ENCODE measurements at regions not wholly inside any gene's neighbourhood (a gene's known extent, or its start where the extent isn't known, plus 50 kb on each side); places are given as distances from the start of the nearest gene placed in this dataset.
"Not testable (repeated sequence)": the region's sequence is repeated elsewhere in the genome, so short reads cannot be mapped to it uniquely, and the experiment has no call there.

DNA sequence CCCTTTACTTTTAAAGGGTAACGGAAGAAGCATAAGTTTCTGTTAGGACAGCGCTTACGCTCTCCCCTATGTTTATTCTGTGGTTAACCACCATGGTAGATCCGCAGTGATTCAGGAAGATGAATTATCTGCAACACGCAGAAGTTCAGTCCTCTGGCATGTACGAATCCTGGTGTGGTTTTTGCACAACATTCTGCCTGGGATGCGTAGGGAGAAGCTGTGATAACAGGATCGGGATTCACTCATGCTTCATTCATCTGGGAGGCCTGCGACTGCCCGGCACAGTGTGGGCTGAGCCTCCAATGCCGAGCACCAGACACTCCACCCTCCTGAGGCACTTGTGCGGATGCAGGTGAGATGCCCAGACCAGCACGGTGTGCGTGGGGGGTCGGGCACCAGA lies 84.6 kb upstream of the LPCAT1 start:
- H3K36me3 ChIP-seq (ENCODE audit: control insufficient read depth in 2 of 2, insufficient read depth in 2 of 2, low read length in 1 of 2); H3K27ac ChIP-seq (ENCODE audit: low read depth in 2 of 2, low read length in 1 of 2); H3K27me3 ChIP-seq (ENCODE audit: control insufficient read depth in 1 of 2, insufficient read depth in 2 of 2, low read length in 2 of 2); H3K4me3 ChIP-seq (ENCODE audit: low read depth in 1 of 2, low read length in 2 of 2); H3K4me1 ChIP-seq (ENCODE audit: control insufficient read depth in 2 of 2, insufficient read depth in 2 of 2, low read length in 1 of 2); H3K9me3 ChIP-seq (ENCODE audit: control insufficient read depth in 2 of 2, insufficient read depth in 1 of 2, low read depth in 1 of 2, low read length in 1 of 2): not testable (repeated sequence)
- 71 to 78% methylated on average over 11 to 14 of the region's 15 CpGs for WGBS, 2 donors

DNA sequence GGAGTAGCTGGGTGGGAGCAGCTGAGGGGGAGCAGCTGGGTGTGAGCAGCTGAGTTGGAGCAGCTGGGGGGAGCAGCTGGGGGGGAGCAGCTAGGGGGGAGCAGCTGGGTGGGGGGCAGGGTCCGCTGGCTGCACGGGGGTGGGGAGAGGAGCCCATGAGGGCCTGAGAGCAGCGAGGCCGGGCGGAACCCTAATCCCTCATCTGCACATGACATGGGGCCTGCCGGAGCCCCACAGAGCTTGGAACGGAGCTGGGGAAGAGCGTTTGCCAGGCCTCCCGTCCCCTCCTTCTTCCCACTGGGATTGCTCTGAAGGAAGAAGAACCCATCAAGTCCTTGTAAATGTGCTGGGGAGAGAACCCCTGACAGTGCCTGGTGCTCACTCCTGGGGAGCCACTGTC lies 83.2 kb upstream of the LPCAT1 start:
- H3K27ac ChIP-seq (ENCODE audit: low read depth in 2 of 2, low read length in 1 of 2); H3K9me3 ChIP-seq (ENCODE audit: control insufficient read depth in 2 of 2, insufficient read depth in 1 of 2, low read depth in 1 of 2, low read length in 1 of 2): not testable (repeated sequence)

DNA sequence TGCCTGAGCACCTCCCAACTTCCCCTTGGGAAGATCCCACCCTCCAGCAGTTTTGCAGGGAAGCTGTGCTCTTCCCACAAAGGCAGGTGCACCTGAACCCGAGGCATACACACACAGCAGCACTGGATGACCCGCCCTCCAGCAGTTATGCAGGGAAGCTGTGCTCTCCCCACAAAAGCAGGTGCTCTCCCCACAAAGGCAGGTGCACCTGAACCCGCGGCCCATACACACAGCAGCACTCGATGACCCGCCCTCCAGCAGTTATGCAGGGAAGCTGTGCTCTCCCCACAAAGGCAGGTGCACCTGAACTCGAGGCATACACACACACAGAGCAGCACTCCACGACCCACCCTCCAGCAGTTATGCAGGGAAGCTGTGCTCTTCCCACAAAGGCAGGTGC lies 80.2 kb upstream of the LPCAT1 start:
- WGBS, 2 donors = 70 to 82% methylated on average over 8 of the region's 8 CpGs
- H3K4me3 ChIP-seq (ENCODE audit: low read depth in 1 of 2, low read length in 2 of 2); H3K27ac ChIP-seq (ENCODE audit: low read depth in 2 of 2, low read length in 1 of 2); H3K36me3 ChIP-seq (ENCODE audit: control insufficient read depth in 2 of 2, insufficient read depth in 2 of 2, low read length in 1 of 2); H3K27me3 ChIP-seq (ENCODE audit: control insufficient read depth in 1 of 2, insufficient read depth in 2 of 2, low read length in 2 of 2); H3K9me3 ChIP-seq (ENCODE audit: control insufficient read depth in 2 of 2, insufficient read depth in 1 of 2, low read depth in 1 of 2, low read length in 1 of 2); H3K4me1 ChIP-seq (ENCODE audit: control insufficient read depth in 2 of 2, insufficient read depth in 2 of 2, low read length in 1 of 2): not testable (repeated sequence)

More for the DNA sequence above, 83.2 kb upstream of the LPCAT1 start:
- WGBS, 2 donors = 59 to 68% methylated on average over 9 of the region's 9 CpGs
- not testable (repeated sequence) for H3K4me1 ChIP-seq (ENCODE audit: control insufficient read depth in 2 of 2, insufficient read depth in 2 of 2, low read length in 1 of 2); H3K4me3 ChIP-seq (ENCODE audit: low read depth in 1 of 2, low read length in 2 of 2); H3K27me3 ChIP-seq (ENCODE audit: control insufficient read depth in 1 of 2, insufficient read depth in 2 of 2, low read length in 2 of 2); H3K36me3 ChIP-seq (ENCODE audit: control insufficient read depth in 2 of 2, insufficient read depth in 2 of 2, low read length in 1 of 2)

DNA sequence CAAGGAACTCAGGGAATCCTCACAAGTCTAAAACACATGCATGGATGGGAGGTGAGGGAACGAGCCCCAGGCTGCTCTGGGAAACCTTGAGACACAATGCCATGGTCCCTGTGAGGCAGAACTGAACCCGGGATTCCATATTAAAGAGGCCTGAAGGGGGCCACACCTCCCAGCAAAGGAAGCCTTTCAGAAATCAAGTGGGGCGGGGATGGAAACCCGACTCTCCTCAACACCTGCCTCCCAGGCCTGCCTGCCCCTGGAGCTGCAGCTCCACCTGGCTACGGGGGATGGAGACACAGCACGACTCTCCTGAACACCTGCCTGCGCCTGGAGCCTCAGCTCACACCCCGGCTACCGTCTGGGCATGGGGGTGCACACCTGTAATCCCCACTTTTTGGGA lies 77.8 kb upstream of the LPCAT1 start:
- H3K9me3 ChIP-seq (ENCODE audit: control insufficient read depth in 2 of 2, insufficient read depth in 1 of 2, low read depth in 1 of 2, low read length in 1 of 2); H3K27ac ChIP-seq (ENCODE audit: low read depth in 2 of 2, low read length in 1 of 2); H3K27me3 ChIP-seq (ENCODE audit: control insufficient read depth in 1 of 2, insufficient read depth in 2 of 2, low read length in 2 of 2); H3K36me3 ChIP-seq (ENCODE audit: control insufficient read depth in 2 of 2, insufficient read depth in 2 of 2, low read length in 1 of 2); H3K4me1 ChIP-seq (ENCODE audit: control insufficient read depth in 2 of 2, insufficient read depth in 2 of 2, low read length in 1 of 2); H3K4me3 ChIP-seq (ENCODE audit: low read depth in 1 of 2, low read length in 2 of 2): not testable (repeated sequence)
- WGBS, 2 donors = 52 to 65% methylated on average over 6 to 8 of the region's 9 CpGs

DNA sequence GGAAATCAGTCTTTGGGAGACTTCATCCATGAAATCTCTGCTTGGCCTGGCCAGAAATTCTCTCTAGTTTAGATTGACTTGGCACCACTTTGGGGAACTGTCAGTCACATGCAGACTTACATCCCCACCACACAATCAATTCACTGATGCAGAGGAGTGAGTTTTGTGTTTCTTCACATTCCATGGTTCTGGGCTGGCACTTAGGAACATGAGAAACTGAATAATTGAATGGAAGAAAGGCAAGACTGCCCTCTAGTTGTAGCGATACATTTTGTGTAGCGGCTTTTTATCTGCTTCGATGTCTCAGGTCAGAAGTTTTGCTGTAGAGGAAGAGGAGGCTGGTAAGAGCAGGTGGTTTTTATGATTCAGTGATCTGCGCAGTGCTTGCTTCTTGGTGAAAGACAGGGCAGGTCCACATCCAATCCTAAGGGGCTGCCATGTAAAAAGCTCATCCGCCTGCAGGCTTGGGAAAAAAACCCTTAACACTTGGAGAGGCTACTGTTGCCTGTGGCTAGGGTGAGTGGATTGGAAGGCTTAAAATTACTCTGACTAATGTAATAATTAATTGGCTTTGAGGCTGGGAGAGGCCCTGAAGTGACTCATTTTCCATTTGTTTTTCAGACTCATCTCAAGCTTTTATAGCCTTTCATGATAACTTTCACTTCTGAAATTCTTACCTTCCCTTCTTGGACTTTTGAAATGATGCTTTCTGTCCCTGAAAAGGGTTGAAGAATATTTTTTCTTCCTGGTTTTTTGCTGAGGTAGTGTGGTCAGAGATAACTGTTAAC lies 75.4 kb upstream of the LPCAT1 start:
- not testable (repeated sequence) for H3K4me1 ChIP-seq (ENCODE audit: control insufficient read depth in 2 of 2, insufficient read depth in 2 of 2, low read length in 1 of 2); H3K9me3 ChIP-seq (ENCODE audit: control insufficient read depth in 2 of 2, insufficient read depth in 1 of 2, low read depth in 1 of 2, low read length in 1 of 2); H3K27me3 ChIP-seq (ENCODE audit: control insufficient read depth in 1 of 2, insufficient read depth in 2 of 2, low read length in 2 of 2); H3K36me3 ChIP-seq (ENCODE audit: control insufficient read depth in 2 of 2, insufficient read depth in 2 of 2, low read length in 1 of 2); H3K4me3 ChIP-seq (ENCODE audit: low read depth in 1 of 2, low read length in 2 of 2); H3K27ac ChIP-seq (ENCODE audit: low read depth in 2 of 2, low read length in 1 of 2)
- WGBS, 2 donors = 50 to 67% methylated on average over 5 of the region's 5 CpGs

DNA sequence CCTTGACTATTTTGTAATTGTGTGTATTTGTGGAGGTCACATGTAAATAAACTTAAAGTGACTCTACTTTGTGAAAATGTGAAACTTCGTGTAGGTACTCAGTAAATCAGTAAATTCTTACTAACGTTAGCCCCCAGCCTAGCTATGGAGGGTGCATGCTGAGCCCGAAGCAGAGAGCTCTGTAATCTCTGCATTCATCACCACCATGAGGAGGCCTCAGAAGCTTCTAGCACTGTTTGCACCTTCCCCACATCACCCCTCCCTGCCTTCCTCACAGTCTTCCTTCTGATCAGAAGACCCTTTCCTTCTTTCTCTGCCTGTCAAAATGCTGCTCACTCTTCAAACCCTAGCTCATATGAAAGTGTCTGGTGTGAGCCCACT lies 73.3 kb upstream of the LPCAT1 start:
- H3K9me3 ChIP-seq (ENCODE audit: control insufficient read depth in 2 of 2, insufficient read depth in 1 of 2, low read depth in 1 of 2, low read length in 1 of 2); H3K27me3 ChIP-seq (ENCODE audit: control insufficient read depth in 1 of 2, insufficient read depth in 2 of 2, low read length in 2 of 2); H3K4me1 ChIP-seq (ENCODE audit: control insufficient read depth in 2 of 2, insufficient read depth in 2 of 2, low read length in 1 of 2); H3K27ac ChIP-seq (ENCODE audit: low read depth in 2 of 2, low read length in 1 of 2); H3K36me3 ChIP-seq (ENCODE audit: control insufficient read depth in 2 of 2, insufficient read depth in 2 of 2, low read length in 1 of 2): not testable (repeated sequence)
- 72 to 85% methylated on average over 3 of the region's 3 CpGs for WGBS, 2 donors
- H3K4me3 ChIP-seq (ENCODE audit: low read depth in 1 of 2, low read length in 2 of 2) = peak overlapping the region in 1 of 2 donors; percentile 8

DNA sequence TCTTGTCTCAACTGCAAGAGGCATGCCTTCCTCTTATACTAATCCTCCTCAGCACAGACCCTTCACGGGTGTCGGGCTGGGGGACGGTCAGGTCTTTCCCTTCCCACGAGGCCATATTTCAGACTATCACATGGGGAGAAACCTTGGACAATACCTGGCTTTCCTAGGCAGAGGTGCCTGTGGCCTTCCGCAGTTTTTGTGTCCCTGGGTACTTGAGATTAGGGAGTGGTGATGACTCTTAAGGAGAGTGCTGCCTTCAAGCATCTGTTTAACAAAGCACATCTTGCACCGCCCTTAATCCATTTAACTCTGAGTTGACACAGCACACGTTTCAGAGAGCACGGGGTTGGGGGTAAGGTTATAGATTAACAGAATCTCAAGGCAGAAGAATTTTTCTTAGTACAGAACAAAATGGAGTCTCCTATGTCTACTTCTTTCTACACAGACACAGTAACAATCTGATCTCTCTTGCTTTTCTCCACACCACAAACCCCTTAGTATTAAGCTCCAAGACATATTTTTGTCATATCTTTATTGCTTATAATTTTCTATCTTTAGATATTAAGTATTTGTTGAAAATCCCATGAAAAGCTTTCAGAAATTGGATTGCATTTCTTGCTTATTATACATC lies 72.8 kb upstream of the LPCAT1 start:
- H3K9me3 ChIP-seq (ENCODE audit: control insufficient read depth in 2 of 2, insufficient read depth in 1 of 2, low read depth in 1 of 2, low read length in 1 of 2); H3K27me3 ChIP-seq (ENCODE audit: control insufficient read depth in 1 of 2, insufficient read depth in 2 of 2, low read length in 2 of 2); H3K4me3 ChIP-seq (ENCODE audit: low read depth in 1 of 2, low read length in 2 of 2); H3K4me1 ChIP-seq (ENCODE audit: control insufficient read depth in 2 of 2, insufficient read depth in 2 of 2, low read length in 1 of 2); H3K27ac ChIP-seq (ENCODE audit: low read depth in 2 of 2, low read length in 1 of 2); H3K36me3 ChIP-seq (ENCODE audit: control insufficient read depth in 2 of 2, insufficient read depth in 2 of 2, low read length in 1 of 2): not testable (repeated sequence)
- WGBS, 2 donors = 86 to 91% methylated on average over 5 to 8 of the region's 8 CpGs

DNA sequence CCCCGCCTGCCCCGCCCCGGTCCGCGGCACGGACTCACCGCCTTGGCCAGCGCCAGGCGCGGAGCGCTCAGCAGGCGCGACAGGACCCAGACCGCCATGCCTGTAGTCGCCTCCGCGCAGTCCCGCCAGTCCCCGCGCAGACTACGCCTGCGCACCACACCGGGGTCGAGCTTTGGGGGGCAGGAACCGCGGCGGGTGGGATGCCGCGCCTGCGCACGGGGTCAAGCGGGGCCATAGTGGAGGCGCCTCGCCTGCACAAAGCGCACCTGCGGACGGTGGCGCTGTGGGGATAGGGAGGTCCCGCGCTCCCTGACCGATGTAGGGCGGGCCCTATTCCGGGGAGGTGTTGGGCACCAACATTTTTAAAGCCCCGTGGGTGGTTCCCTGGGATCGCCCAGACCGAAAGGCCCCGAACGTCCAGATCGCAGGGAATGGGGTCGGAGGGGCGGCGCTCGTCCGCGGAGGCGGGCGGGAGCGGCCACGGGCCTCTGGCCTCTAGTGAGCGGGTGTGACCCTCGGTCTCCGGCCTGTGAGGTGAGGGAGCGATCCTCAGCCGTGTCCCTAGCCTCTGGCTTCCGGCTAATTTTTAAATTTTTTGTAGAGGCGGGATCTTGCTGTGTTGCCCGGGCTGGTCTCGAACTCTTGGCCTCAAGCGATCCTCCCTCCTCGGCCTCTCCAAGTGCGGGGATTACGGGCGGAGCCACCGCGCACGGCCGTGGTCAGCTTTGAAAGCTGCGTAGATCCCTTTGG lies 70.8 kb upstream of the LPCAT1 start:
- Histone ChIP-seq H3K27me3 (ENCODE audit: control insufficient read depth in 1 of 2, insufficient read depth in 2 of 2, low read length in 2 of 2) (no peaks in the 10 kb centered on the region), H3K27ac (ENCODE audit: low read depth in 2 of 2, low read length in 1 of 2) (peak overlapping the region; percentile 53 to 61), H3K9me3 (ENCODE audit: control insufficient read depth in 2 of 2, insufficient read depth in 1 of 2, low read depth in 1 of 2, low read length in 1 of 2) (no peaks in the 10 kb centered on the region), H3K36me3 (ENCODE audit: control insufficient read depth in 2 of 2, insufficient read depth in 2 of 2, low read length in 1 of 2) (no peaks in the 10 kb centered on the region), H3K4me3 (ENCODE audit: low read depth in 1 of 2, low read length in 2 of 2) (peak overlapping the region; percentile 46 to 51), H3K4me1 (ENCODE audit: control insufficient read depth in 2 of 2, insufficient read depth in 2 of 2, low read length in 1 of 2) (peaks cover 0 to 3% of the 10 kb centered on the region in 2 donors)
- 12 to 15% methylated on average over 66 to 78 of the region's 78 CpGs for WGBS, 2 donors

DNA sequence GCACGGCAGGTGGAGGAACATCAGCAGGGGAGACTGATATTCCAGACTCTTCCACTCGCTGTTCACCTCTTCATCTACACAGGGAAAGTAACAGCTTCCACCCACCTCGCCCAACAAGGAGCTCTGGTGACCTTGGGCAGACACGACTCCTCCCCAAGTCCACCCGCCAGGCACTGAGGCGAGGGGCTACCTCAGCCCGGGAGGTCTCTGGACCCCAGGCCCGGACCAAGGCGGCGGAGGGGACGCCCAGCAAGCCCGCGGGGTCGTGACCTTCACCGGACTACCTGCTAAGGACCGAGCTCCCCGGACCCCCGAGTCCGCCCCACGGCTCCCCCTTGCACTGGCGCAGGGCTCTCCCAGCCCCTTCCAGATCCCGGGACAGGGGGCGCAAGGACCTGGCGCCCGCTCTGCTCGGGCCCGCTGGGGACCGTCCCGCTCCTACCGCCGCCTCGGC lies 70.2 kb upstream of the LPCAT1 start:
- H3K9me3 ChIP-seq (ENCODE audit: control insufficient read depth in 2 of 2, insufficient read depth in 1 of 2, low read depth in 1 of 2, low read length in 1 of 2) = no peaks in the 10 kb centered on the region
- H3K4me1 ChIP-seq (ENCODE audit: control insufficient read depth in 2 of 2, insufficient read depth in 2 of 2, low read length in 1 of 2) = peaks cover 0 to 3% of the 10 kb centered on the region in 2 donors
- H3K27ac ChIP-seq (ENCODE audit: low read depth in 2 of 2, low read length in 1 of 2) = peak overlapping the region; percentile 53 to 56
- no peaks in the 10 kb centered on the region for H3K36me3 ChIP-seq (ENCODE audit: control insufficient read depth in 2 of 2, insufficient read depth in 2 of 2, low read length in 1 of 2)
- WGBS, 2 donors = 17 to 26% methylated on average over 23 to 32 of the region's 32 CpGs
- peak overlapping the region; percentile 46 to 51 for H3K4me3 ChIP-seq (ENCODE audit: low read depth in 1 of 2, low read length in 2 of 2)
- no peaks in the 10 kb centered on the region for H3K27me3 ChIP-seq (ENCODE audit: control insufficient read depth in 1 of 2, insufficient read depth in 2 of 2, low read length in 2 of 2)

Data from esophagus (tissue), 2 donors.